Memory B cell (primary cell): ENCODE measurements at regions not wholly inside any gene's neighbourhood (a gene's known extent, or its start where the extent isn't known, plus 50 kb on each side); places are given as distances from the start of the nearest gene placed in this dataset.

Source experiments
- ATAC-seq: fragments of 150-1000 bp; cut with Tn5 transposase; 2 replicates; pipeline ENCODE4 v1.10.0; 2021; ENCODE audit warnings: low read depth, mild to moderate bottlenecking, moderate library complexity
- DNase-seq, 2 donors: peaks; one replicate each; pipeline ENCODE4 v3.0.0; 2022; ENCODE audit warnings: low spot score in 2 of 2
- H3K27ac Mint-ChIP-seq: one replicate; pipeline ENCODE4 v1.8.0; 2022; ENCODE audit warnings: mild to moderate bottlenecking, moderate library complexity, mixed read lengths
- H3K27me3 Mint-ChIP-seq: one replicate; pipeline ENCODE4 v1.8.0; 2022; ENCODE audit warnings: mixed read lengths
- H3K36me3 Mint-ChIP-seq: one replicate; pipeline ENCODE4 v1.8.0; 2022; ENCODE audit warnings: mild to moderate bottlenecking, mixed read lengths
- H3K4me1 Mint-ChIP-seq: one replicate; pipeline ENCODE4 v1.8.0; 2022; ENCODE audit warnings: mixed read lengths
- H3K4me3 Mint-ChIP-seq: one replicate; pipeline ENCODE4 v1.8.0; 2022; ENCODE audit warnings: mild to moderate bottlenecking, moderate library complexity, mixed read lengths
- H3K9me3 Mint-ChIP-seq: one replicate; pipeline ENCODE4 v1.8.0; 2022; ENCODE audit warnings: mixed read lengths

DNA sequence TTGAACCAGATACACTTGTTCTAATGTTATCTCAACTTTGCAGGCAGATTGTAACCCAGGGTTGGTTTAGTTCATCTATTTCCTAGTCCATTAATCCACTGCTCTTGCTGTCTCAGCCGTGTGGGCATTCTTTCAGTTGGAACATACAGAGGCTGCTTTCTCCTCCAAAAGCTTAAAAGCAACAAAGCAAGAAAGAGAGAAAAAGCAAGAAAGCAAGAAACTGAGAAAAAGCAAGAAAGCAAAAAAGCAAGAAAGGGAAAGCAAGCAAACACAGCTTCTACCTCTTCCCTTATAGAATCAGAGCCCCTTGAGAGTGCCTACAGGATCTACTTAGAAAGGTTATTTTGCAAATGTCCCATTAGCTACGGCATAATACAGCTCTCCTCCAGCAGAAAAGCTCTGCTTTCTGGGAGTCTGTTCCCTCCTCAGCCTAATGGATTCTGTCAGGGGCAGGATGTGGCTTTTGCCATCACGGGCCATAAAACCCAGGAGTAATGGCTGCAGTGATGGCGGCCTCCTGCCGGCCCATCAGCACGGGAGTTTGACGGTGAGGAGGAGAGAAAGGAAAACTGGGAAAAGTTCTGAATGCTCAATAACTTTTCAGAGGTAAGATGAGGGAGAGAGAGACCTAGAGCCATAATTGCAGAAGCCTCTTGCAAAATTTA is 156.8 kb upstream of the JARID2 start:
- H3K36me3 Mint-ChIP-seq = no peaks in the 10 kb centered on the region
- H3K27me3 Mint-ChIP-seq = peaks cover 4% of the 10 kb centered on the region
- H3K9me3 Mint-ChIP-seq = no peaks in the 10 kb centered on the region
- no peak overlapping the region for H3K4me3 Mint-ChIP-seq
- ATAC-seq = no peak
- DNase-seq = no peak
- H3K4me1 Mint-ChIP-seq = peaks cover 11% of the 10 kb centered on the region
- peak overlapping the region; percentile 8 for H3K27ac Mint-ChIP-seq

DNA sequence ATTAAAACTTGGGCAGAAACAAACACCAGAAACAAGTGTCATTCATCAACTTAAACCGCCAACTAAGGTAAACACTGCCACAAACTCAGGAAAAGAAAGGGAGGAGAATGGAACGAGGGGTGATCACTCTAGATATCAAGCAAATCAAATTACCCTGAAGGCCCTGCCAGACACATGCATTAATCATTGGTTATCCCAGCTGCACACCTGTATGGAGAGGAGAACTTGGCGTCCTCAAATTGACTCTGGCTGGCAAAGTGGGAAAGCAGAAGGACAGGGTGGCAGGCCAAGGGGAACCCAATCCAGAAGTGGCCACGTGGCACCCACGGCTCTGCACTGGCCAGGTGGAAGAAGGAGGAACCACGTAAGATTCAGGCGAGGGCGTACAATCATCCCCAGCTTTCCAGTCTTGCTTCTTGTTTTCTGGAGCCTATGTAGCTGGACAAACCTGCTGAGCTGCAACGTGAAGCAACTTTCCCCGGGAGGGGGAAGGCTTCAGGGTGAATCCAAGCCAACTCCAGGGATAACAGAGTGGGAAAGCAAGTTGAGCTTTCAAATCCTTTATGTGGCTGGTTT is 156.2 kb upstream of the JARID2 start:
- H3K4me1 Mint-ChIP-seq = peaks cover 11% of the 10 kb centered on the region
- ATAC-seq (no peak), DNase-seq (no peak)
- no peaks in the 10 kb centered on the region for H3K9me3 Mint-ChIP-seq
- peaks cover 4% of the 10 kb centered on the region for H3K27me3 Mint-ChIP-seq
- peak overlapping the region; percentile 8 for H3K27ac Mint-ChIP-seq
- H3K36me3 Mint-ChIP-seq = no peaks in the 10 kb centered on the region
- no peak overlapping the region for H3K4me3 Mint-ChIP-seq

DNA sequence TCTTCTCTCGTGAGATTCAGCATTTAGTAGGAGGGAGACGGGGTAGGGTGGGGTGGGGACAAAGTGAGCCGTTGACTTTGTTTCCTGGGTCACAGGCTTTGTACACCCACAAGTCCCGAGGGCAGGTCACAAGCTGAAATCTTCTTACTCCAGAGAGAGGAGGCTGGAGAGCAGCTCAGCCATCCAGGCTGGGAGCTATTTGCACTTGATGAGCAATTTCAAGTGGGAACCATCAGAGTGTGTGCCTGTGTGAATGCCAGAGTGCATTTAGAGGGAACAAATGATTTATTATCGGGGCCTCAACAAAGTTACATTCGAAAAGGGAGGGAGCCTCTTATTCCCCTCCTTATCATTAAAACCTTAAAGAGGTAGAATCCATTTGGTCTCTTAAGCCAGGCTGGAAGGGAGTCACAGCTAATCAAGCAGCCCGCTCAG is 155.7 kb upstream of the JARID2 start:
- Mint-ChIP-seq H3K4me3 (no peak overlapping the region), H3K9me3 (no peaks in the 10 kb centered on the region), H3K36me3 (no peaks in the 10 kb centered on the region), H3K27me3 (peaks cover 4% of the 10 kb centered on the region), H3K27ac (no peak overlapping the region), H3K4me1 (peaks cover 11% of the 10 kb centered on the region)
- DNase-seq = no peak
- no peak for ATAC-seq

DNA sequence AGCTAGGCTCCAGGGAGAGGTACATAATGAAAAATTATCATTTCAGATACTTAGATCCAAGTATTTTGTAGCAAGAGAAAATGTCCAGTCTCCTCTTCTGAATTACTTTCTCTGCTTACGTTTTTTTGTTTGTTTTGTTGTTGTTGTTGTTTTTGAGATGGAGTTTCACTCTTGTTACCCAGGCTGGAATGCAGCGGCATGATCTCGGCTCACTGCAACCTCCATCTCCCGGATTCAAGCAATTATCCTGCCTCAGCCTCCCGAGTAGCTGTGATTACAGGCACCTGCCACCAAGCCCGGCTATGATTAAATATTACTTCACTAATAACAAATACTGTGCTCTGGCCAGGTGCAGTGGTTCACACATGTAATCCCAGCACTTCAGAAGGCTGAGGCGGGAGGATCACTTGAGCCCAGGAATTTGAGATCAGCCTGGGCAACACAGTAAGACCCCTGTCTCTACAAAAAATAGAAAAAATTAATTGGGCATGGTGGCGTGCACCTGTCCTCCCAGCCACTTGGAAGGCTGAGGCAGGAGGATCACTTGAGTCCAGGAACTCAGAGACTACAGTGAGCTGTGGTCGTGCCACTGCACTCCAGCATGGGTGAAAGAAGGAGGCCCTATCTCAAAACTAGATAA is 155.0 kb upstream of the JARID2 start:
- DNase-seq (no peak), ATAC-seq (no peak)
- Mint-ChIP-seq H3K36me3 (no peaks in the 10 kb centered on the region), H3K27ac (no peak overlapping the region), H3K4me3 (no peak overlapping the region), H3K27me3 (peaks cover 4% of the 10 kb centered on the region), H3K9me3 (no peaks in the 10 kb centered on the region), H3K4me1 (peaks cover 11% of the 10 kb centered on the region)

DNA sequence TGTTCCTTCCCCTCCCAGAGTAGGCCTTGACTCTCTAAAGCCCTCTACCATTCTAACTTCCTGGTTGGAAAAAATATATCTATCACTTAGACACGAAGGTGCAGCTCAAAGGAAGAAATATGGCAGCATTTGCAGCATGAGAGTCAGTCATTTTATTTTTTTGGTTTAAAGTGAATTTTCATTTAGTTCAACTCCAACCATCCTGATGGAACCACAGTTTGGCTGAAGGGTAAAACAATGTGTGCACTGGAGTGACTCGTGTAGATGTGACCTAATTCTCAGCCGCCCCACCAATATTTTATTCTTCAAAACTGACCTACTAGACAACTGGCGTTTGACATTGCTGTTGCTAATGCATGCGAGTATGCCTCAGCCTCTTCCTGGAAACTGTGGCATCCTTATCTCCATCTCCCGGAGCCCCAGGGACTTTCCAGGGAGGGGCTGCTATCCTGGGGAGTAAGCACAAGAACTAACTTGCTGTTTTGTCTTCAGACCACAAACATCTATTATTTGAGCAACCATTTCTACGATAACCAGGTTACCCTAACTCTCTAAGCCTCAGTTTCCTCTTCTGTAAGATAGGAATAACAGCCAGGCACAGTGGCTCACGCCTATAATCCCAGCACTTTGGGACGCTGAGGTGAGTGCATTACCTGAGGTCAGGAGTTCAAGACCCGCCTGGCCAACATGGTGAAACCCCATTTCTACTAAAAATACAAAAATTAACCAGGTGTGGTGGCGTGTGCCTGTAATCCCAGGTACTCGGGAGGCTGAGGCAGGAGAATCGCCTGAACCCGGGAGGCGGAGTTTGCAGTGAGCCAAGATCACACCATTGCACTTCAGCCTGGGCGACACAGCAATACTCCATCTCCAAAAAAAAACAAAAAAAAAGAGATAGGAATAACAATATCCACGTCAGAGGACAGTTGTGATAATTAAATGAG is 148.7 kb upstream of the JARID2 start:
- no peak for DNase-seq
- H3K27me3 Mint-ChIP-seq = peaks cover 2% of the 10 kb centered on the region
- H3K4me1 Mint-ChIP-seq = no peaks in the 10 kb centered on the region
- ATAC-seq = no peak
- no peaks in the 10 kb centered on the region for H3K9me3 Mint-ChIP-seq
- H3K4me3 Mint-ChIP-seq = no peak overlapping the region
- H3K36me3 Mint-ChIP-seq = no peaks in the 10 kb centered on the region
- H3K27ac Mint-ChIP-seq = no peak overlapping the region

DNA sequence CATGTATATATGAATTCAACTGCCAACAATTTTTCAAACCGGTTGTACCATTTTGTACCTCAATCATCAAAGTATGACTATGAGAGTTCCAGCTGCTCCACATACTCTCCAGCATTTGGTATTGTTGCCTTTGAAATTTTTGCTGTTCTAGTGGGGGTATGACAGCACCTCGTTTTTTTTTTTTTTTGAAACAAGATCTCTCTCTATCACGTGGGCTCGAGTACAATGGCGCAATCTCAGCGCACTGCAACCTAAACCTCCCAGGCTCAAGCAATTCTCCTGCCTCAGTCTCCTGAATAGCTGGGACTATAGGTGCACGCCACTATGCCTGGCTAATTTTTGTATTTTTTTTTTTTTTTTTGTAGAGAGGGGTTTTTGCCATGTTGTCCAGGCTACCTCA is 144.7 kb upstream of the JARID2 start:
- ATAC-seq (no peak), DNase-seq (no peak)
- Mint-ChIP-seq H3K4me1 (no peaks in the 10 kb centered on the region), H3K27me3 (peaks cover 4% of the 10 kb centered on the region), H3K36me3 (peaks cover 2% of the 10 kb centered on the region), H3K27ac (no peak overlapping the region), H3K9me3 (peaks cover 2% of the 10 kb centered on the region), H3K4me3 (no peak overlapping the region)

DNA sequence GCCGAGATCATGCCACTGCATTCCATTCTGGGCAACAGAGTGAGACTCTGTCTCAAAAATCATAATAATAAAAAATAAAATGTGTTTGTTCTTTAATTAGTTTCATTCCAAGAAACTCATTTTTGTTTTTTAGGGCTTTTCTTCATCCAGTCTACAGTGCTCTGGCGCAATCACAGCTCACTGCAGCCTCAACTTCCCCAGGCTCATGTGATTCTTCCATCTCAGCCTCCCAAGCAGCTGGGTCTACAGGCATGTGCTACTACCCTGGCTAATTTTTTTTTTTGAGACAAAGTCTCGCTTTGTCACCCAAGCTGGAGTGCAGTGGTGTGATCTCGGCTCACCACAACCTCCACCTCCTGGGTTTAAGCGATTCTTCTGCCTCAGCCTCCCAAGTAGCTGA is 143.6 kb upstream of the JARID2 start:
- Mint-ChIP-seq H3K4me3 (no peak overlapping the region), H3K27me3 (peaks cover 4% of the 10 kb centered on the region), H3K36me3 (peaks cover 2% of the 10 kb centered on the region), H3K4me1 (no peaks in the 10 kb centered on the region), H3K9me3 (peaks cover 2% of the 10 kb centered on the region), H3K27ac (no peak overlapping the region)
- DNase-seq (no peak), ATAC-seq (no peak)

DNA sequence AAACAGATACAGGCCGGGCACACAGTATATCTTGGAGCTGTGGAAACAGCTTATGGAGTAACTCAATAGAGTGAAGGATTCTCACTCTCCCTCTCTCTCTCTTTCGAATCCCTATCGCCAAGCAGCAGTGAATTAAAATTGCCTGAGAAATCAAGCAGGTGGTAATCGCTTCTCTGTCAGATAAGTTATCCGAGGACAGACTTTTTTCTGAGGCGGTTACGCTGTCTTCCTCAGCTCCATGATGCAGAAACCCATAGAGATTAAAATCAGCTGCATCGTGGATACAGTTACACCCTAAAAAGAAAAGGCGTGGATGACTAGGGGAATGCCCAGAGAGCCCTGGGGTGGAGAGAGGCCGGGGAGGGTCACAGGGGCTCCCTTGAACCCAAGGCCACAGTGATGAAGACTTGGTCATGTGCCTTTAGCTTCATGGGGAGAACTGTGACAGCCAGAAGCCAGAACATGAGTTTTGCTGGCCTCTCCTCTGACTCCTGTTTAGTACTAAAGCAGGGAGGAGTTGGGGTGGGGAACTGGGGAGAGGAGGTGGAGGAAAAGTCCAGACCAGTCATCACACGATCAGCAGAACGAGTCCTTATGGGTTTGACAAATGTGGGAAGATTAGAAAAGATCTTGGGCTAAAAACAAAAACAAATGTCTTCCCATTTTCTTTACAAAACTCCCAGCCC is 138.8 kb upstream of the JARID2 start:
- peaks cover 2% of the 10 kb centered on the region for H3K36me3 Mint-ChIP-seq
- H3K27ac Mint-ChIP-seq = no peak overlapping the region
- H3K4me1 Mint-ChIP-seq = peaks cover 6% of the 10 kb centered on the region
- peaks cover 4% of the 10 kb centered on the region for H3K27me3 Mint-ChIP-seq
- no peak for ATAC-seq
- H3K4me3 Mint-ChIP-seq = no peak overlapping the region
- peaks cover 2% of the 10 kb centered on the region for H3K9me3 Mint-ChIP-seq
- DNase-seq = no peak

DNA sequence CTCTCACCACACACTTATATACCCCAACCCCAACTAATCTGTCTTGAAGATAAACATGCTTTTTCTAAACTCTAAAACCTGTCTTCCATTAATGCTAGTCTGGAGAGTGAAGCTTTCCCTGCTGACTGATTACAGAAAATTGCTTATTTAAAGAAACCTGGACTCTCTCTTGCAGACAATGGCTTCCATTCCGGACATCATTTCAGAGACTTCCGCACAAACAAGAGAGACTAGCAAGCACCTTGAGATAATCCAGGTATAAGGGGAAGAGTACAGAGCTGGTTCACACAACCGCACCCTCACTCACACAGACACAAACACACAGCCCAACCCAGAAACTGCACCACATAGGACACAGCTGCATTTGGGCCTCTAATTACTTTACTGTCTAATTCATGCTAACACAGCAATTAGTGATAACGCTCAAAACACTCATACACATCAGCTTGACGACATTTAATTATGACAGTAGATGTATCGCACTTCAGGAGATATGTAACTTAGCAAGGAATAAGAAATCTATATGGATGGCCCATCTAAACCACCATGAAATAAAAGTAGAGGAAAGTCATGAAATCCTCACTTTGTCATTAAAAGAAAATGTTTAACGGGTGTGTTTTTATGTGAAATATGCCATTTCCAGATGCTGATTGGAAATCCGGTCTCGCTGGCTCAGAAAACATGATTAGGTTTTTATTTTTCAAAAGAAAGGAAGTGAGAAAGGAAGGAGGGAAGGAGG is 138.1 kb upstream of the JARID2 start:
- Mint-ChIP-seq H3K9me3 (peaks cover 2% of the 10 kb centered on the region), H3K36me3 (peaks cover 2% of the 10 kb centered on the region), H3K4me1 (peaks cover 6% of the 10 kb centered on the region), H3K4me3 (no peak overlapping the region), H3K27me3 (peaks cover 4% of the 10 kb centered on the region), H3K27ac (no peak overlapping the region)
- no peak for ATAC-seq
- no peak for DNase-seq

DNA sequence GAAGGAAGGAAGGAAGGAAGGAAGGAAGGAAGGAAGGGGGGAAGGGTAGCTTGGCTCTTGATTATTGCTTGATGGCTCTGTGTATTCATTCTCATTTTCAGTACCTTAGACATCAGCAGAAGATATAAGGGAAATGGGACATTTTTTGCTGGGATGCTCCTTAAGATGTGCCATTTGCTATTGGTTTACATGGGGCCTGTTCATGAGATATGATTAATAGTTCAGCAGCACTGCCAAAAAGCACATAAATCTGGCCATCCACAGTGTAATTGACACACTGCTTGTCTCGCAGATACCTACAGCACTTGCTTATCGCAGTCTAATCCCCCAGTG is 137.5 kb upstream of the JARID2 start:
- Mint-ChIP-seq H3K9me3 (peaks cover 2% of the 10 kb centered on the region), H3K27me3 (peaks cover 4% of the 10 kb centered on the region), H3K4me3 (no peak overlapping the region), H3K36me3 (peaks cover 2% of the 10 kb centered on the region), H3K4me1 (peaks cover 6% of the 10 kb centered on the region), H3K27ac (no peak overlapping the region)
- DNase-seq (no peak), ATAC-seq (no peak)

DNA sequence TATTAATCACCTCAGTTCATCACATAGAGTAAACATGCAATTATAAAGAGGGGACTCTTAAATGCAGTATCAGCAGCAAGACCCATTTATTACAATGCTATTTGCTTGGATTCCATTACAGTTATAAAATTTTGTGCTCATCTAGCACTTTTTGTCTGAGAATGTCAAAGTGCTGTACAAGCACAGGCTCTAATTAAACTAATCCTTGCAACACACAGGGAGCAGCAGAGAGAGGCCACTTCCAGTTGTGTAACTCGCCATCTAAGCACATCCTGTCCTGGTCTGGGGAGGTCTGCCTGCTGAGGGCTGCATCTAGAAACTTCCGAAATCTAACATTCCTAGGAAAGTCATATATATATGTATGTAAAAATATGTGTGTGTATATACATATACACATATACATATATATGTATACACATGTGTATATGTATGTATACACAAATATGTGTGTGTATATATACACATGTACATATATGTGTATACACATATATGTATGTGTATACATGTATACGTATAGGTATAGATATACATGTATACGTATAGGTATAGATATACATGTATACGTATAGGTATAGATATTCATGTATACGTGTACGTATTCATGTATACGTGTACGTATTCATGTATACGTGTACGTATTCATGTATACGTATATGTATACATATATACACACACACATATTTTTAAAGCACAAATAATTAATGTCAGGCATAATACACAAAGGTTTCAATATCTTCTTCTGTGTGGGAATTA is 136.4 kb upstream of the JARID2 start:
- H3K4me3 Mint-ChIP-seq = no peak overlapping the region
- ATAC-seq (no peak), DNase-seq (no peak)
- peaks cover 9% of the 10 kb centered on the region for H3K4me1 Mint-ChIP-seq
- H3K9me3 Mint-ChIP-seq = peaks cover 2% of the 10 kb centered on the region
- H3K27me3 Mint-ChIP-seq = peaks cover 1% of the 10 kb centered on the region
- no peak overlapping the region for H3K27ac Mint-ChIP-seq
- peaks cover 2% of the 10 kb centered on the region for H3K36me3 Mint-ChIP-seq

DNA sequence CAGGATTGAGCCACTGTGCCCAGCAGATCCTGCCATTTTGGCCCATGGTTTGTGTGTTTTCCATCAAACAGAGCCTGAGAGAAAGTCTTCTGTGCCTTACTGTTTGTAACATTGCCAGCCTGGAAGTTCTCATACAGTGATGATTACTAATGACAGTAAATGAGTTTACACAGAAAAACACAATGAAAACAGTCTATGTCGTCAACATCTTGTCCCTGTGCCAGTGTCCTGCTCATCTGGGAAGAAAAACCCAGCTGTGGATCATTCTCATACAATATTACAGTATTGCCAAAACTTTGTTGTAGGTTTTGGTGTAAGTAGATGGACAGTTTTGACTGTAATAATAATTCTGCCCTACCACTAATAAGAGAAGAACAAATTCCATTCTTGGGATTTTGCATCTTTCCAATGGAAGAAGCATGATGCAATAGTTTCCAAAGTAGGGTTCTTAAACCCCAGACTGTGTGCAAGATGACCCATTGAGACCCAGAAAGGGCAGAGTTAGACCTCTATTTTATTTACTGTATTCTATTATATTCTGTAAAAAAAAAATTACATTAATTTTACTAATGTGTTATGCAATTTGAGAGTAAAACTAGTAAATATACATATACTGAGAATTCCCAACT is 135.0 kb upstream of the JARID2 start:
- H3K27ac Mint-ChIP-seq = no peak overlapping the region
- H3K27me3 Mint-ChIP-seq = no peaks in the 10 kb centered on the region
- no peaks in the 10 kb centered on the region for H3K9me3 Mint-ChIP-seq
- no peak for ATAC-seq
- H3K4me3 Mint-ChIP-seq = no peak overlapping the region
- H3K36me3 Mint-ChIP-seq = no peaks in the 10 kb centered on the region
- no peak for DNase-seq
- peaks cover 9% of the 10 kb centered on the region for H3K4me1 Mint-ChIP-seq
